DND-41 (cell line): ENCODE measurements at regions not wholly inside any gene's neighbourhood (a gene's known extent, or its start where the extent isn't known, plus 50 kb on each side); places are given as distances from the start of the nearest gene placed in this dataset.

ENCODE experiments used
- CTCF ChIP-seq: IDR thresholded peaks from 2 replicates; pipeline ENCODE4 v1.5.1; 2012; ENCODE audit warnings: borderline replicate concordance, low read length, moderate library complexity, mild to moderate bottlenecking; ENCODE audit not compliant: poor library complexity, severe bottlenecking; ENCODE audit errors: extremely low read depth
- EZH2 ChIP-seq: IDR thresholded peaks from 3 replicates; pipeline ENCODE4 v1.6.1; 2012; ENCODE audit warnings: borderline replicate concordance, low read depth, mild to moderate bottlenecking, moderate library complexity, low read length, inconsistent platforms; ENCODE audit not compliant: severe bottlenecking

- TF ChIP-seq CTCF (no peak), EZH2 (no peak)
Measured at GRCh38 chr14:63800651-63801375, 52.0 kb upstream of the SYNE2 start.
